ENCODE measurements at regions not wholly inside any gene's neighbourhood (a gene's known extent, or its start where the extent isn't known, plus 50 kb on each side); places are given as distances from the start of the nearest gene placed in this dataset.

- Histone ChIP-seq H4K20me1 (ENCODE audit: insufficient read depth) (no peaks in the 10 kb centered on the region), H3K79me2 (ENCODE audit: insufficient read depth) (no peaks in the 10 kb centered on the region), H3K9me2 (no peaks in the 10 kb centered on the region), H3K27me3 (ENCODE audit: insufficient read depth) (no peaks in the 10 kb centered on the region), H3K27ac (ENCODE audit: low read depth in 2 of 2, low read length in 1 of 2) (no peak overlapping the region), H3K36me3 (replicated peaks in 1 of 2; ENCODE audit: control insufficient read depth in 1 of 2, insufficient read depth in 2 of 2, low read length in 1 of 2) (no peaks in the 10 kb centered on the region), H3K4me1 (ENCODE audit: control insufficient read depth in 1 of 2, insufficient read depth in 2 of 2, low read depth in 1 of 2, low read length in 1 of 2) (no peaks in the 10 kb centered on the region; a peak in 1 of 4 replicates), H3K9me3 (no peaks in the 10 kb centered on the region), H3F3A (replicated peaks; ENCODE audit: insufficient read depth) (no peaks in the 10 kb centered on the region), H3K9ac (no peak overlapping the region), H3K4me3 (ENCODE audit: low read depth in 2 of 2, low read length in 1 of 2) (no peak overlapping the region), H3K4me2 (no peak overlapping the region), H2AFZ (ENCODE audit: low read depth) (no peak overlapping the region)
- WGBS (ENCODE audit: low lambda C conversion rate), result 63% methylated on average over 1 of the region's 1 CpG
- CTCF ChIA-PET, result interaction anchor here (0.6 to 1.2 kb wide), 3 partner anchors 9 to 1700 kb away, joined by 3 to 4 read pairs (median 3); no protein-coding TSS in a partner anchor
- no peak for TF ChIP-seq FOXM1 (IDR thresholded peaks at IDR 0.05; ENCODE audit: low read depth)
- no peak for TF ChIP-seq YY1 (IDR thresholded peaks at IDR 0.05; ENCODE audit: low read depth)
- TF ChIP-seq CTCF (IDR thresholded peaks at IDR 0.05), result no peak
- no peak for TF ChIP-seq NFIC (IDR thresholded peaks at IDR 0.05; ENCODE audit: borderline replicate concordance)
- TF ChIP-seq POLR2AphosphoS5 (IDR thresholded peaks at IDR 0.05; ENCODE audit: low read depth, low read length), result no peak
- no peak for TF ChIP-seq NRF1 (IDR thresholded peaks at IDR 0.05; ENCODE audit: low read depth, low read length)
- no peak for TF ChIP-seq MXI1 (IDR thresholded peaks at IDR 0.05; ENCODE audit: low read depth, low read length)
- no peak for TF ChIP-seq RAD21 (IDR thresholded peaks at IDR 0.05; ENCODE audit: low read length)
- no peak for TF ChIP-seq JUND (IDR thresholded peaks at IDR 0.05)
- no peak for TF ChIP-seq GABPA (IDR thresholded peaks at IDR 0.05; ENCODE audit: low read depth)
- TF ChIP-seq RXRA (IDR thresholded peaks at IDR 0.05; ENCODE audit: borderline replicate concordance, low read depth), result no peak
- TF ChIP-seq, protein P1, sequence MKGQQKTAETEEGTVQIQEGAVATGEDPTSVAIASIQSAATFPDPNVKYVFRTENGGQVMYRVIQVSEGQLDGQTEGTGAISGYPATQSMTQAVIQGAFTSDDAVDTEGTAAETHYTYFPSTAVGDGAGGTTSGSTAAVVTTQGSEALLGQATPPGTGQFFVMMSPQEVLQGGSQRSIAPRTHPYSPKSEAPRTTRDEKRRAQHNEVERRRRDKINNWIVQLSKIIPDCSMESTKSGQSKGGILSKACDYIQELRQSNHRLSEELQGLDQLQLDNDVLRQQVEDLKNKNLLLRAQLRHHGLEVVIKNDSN (IDR thresholded peaks at IDR 0.05; ENCODE audit: borderline replicate concordance, low read depth), result no peak
- no peak for DNase-seq
- POLR2A ChIA-PET, result no interaction called here
Measured at GRCh38 chr13:59326717-59327116, 837.0 kb downstream of the DIAPH3 start.

DNA sequence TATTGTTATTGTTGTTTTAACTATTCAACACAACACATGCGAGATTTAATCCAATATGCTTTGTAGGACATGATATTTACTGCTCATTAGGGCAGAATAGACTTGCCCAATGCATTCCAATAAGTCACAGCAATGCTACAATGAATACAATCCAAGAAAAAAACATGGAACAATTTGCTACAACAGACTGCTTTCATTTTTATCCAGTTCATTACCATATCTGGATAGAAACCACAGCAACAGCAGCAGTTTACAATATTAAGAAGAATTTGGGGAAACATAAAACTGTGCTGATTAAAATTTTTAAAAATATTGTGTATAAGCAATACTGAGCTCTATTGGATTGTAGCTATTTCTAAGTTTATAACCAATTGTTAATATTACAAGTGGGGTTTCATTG is 833.0 kb downstream of the DIAPH3 start:
- Histone ChIP-seq H3K9me2 (no peaks in the 10 kb centered on the region), H3K4me2 (no peak overlapping the region), H3K4me1 (ENCODE audit: control insufficient read depth in 1 of 2, insufficient read depth in 2 of 2, low read depth in 1 of 2, low read length in 1 of 2) (no peaks in the 10 kb centered on the region), H3K4me3 (ENCODE audit: low read depth in 2 of 2, low read length in 1 of 2) (no peak overlapping the region), H3K79me2 (ENCODE audit: insufficient read depth) (no peaks in the 10 kb centered on the region), H4K20me1 (ENCODE audit: insufficient read depth) (no peaks in the 10 kb centered on the region), H3K27me3 (ENCODE audit: insufficient read depth) (no peaks in the 10 kb centered on the region), H2AFZ (ENCODE audit: low read depth) (no peak overlapping the region), H3K9me3 (no peaks in the 10 kb centered on the region), H3K36me3 (replicated peaks in 1 of 2; ENCODE audit: control insufficient read depth in 1 of 2, insufficient read depth in 2 of 2, low read length in 1 of 2) (no peaks in the 10 kb centered on the region), H3K9ac (no peak overlapping the region), H3F3A (replicated peaks; ENCODE audit: insufficient read depth) (no peaks in the 10 kb centered on the region), H3K27ac (ENCODE audit: low read depth in 2 of 2, low read length in 1 of 2) (no peak overlapping the region)
- TF ChIP-seq, protein P2, sequence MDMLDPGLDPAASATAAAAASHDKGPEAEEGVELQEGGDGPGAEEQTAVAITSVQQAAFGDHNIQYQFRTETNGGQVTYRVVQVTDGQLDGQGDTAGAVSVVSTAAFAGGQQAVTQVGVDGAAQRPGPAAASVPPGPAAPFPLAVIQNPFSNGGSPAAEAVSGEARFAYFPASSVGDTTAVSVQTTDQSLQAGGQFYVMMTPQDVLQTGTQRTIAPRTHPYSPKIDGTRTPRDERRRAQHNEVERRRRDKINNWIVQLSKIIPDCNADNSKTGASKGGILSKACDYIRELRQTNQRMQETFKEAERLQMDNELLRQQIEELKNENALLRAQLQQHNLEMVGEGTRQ (IDR thresholded peaks at IDR 0.05; ENCODE audit: borderline replicate concordance, low read depth, low read length), result no peak
- no peak for TF ChIP-seq PBX3 (IDR thresholded peaks at IDR 0.05)
- TF ChIP-seq FOXM1 (IDR thresholded peaks at IDR 0.05; ENCODE audit: low read depth), result no peak
- DNase-seq, result no peak
- POLR2A ChIA-PET, result no interaction called here
- WGBS (ENCODE audit: low lambda C conversion rate), result 56% methylated on average over 1 of the region's 1 CpG
- CTCF ChIA-PET, result no interaction called here
